ENCODE measurements at regions not wholly inside any gene's neighbourhood (a gene's known extent, or its start where the extent isn't known, plus 50 kb on each side); places are given as distances from the start of the nearest gene placed in this dataset.
"Not testable (repeated sequence)": the region's sequence is repeated elsewhere in the genome, so short reads cannot be mapped to it uniquely, and the experiment has no call there.

GRCh38 chr6:6760002-6760401, 171.5 kb downstream of the LY86 start:
- no peak overlapping the region for H2BK12ac ChIP-seq (ENCODE audit: insufficient read length, low read depth, low read length)
- no peak overlapping the region for H2BK15ac ChIP-seq (ENCODE audit: low read depth, low read length)
- H3K9ac ChIP-seq (ENCODE audit: extremely low read depth, insufficient read length, low read length), result no peak overlapping the region
- DNase-seq, result no peak
- Mint-ChIP-seq H3K4me3 (peak overlapping the region in 1 of 2 experiments; percentile 66; a peak in 1 of 5 replicates), H3K36me3 (ENCODE audit: insufficient read depth in 1 of 3, low read depth in 3 of 3) (no peaks in the 10 kb centered on the region), H3K27ac (no peak overlapping the region), H3K27me3 (ENCODE audit: low read depth) (no peaks in the 10 kb centered on the region; the same call in 1 of the 2 replicates), H3K4me1 (peaks cover 16 to 20% of the 10 kb centered on the region in 2 experiments), H3K9me3 (no peaks in the 10 kb centered on the region)
- H4K91ac ChIP-seq (ENCODE audit: insufficient read length, low read depth, low read length), result no peak overlapping the region
- H3K27ac ChIP-seq (ENCODE audit: insufficient read length, low read depth, low read length), result no peak overlapping the region
- H3T11ph ChIP-seq (ENCODE audit: low read length), result no peak overlapping the region
- no peak overlapping the region for H3K56ac ChIP-seq (ENCODE audit: insufficient read length, low read depth, low read length)
- H3K79me2 ChIP-seq (ENCODE audit: insufficient read depth, low read length), result no peaks in the 10 kb centered on the region
- no peaks in the 10 kb centered on the region for H3K9me3 ChIP-seq (ENCODE audit: control insufficient read depth, low read depth, low read length)
- no peak overlapping the region for H2BK20ac ChIP-seq (ENCODE audit: low read depth, low read length, poor library complexity, severe bottlenecking)
- H3K23ac ChIP-seq (ENCODE audit: insufficient read length, low read depth, low read length), result no peak overlapping the region
- H3K4ac ChIP-seq (ENCODE audit: low read depth, low read length), result no peak overlapping the region
- no peaks in the 10 kb centered on the region for H4K20me1 ChIP-seq (ENCODE audit: control insufficient read depth, insufficient read depth, insufficient read length)
- H3K79me1 ChIP-seq (ENCODE audit: insufficient read depth, low read depth, low read length, poor library complexity, severe bottlenecking), result no peaks in the 10 kb centered on the region
- H2BK120ac ChIP-seq (ENCODE audit: low read depth, low read length, poor library complexity, severe bottlenecking), result no peak overlapping the region
- no peaks in the 10 kb centered on the region for H3K23me2 ChIP-seq (ENCODE audit: insufficient read length, low read depth, low read length, poor library complexity, severe bottlenecking)
- TF ChIP-seq, protein P1, sequence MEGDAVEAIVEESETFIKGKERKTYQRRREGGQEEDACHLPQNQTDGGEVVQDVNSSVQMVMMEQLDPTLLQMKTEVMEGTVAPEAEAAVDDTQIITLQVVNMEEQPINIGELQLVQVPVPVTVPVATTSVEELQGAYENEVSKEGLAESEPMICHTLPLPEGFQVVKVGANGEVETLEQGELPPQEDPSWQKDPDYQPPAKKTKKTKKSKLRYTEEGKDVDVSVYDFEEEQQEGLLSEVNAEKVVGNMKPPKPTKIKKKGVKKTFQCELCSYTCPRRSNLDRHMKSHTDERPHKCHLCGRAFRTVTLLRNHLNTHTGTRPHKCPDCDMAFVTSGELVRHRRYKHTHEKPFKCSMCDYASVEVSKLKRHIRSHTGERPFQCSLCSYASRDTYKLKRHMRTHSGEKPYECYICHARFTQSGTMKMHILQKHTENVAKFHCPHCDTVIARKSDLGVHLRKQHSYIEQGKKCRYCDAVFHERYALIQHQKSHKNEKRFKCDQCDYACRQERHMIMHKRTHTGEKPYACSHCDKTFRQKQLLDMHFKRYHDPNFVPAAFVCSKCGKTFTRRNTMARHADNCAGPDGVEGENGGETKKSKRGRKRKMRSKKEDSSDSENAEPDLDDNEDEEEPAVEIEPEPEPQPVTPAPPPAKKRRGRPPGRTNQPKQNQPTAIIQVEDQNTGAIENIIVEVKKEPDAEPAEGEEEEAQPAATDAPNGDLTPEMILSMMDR (conservative IDR thresholded peaks at IDR 0.05), result no peak
- no peaks in the 10 kb centered on the region for H3K27me3 ChIP-seq (ENCODE audit: insufficient read depth, low read length)
- peak overlapping the region; percentile 35 for H3K18ac ChIP-seq (ENCODE audit: insufficient read length, low read depth, low read length)
- H2BK5ac ChIP-seq (ENCODE audit: insufficient read length, low read length), result no peak overlapping the region
- no peak overlapping the region for H3K14ac ChIP-seq (ENCODE audit: insufficient read depth, low read length)
- no peak overlapping the region for H4K5ac ChIP-seq (ENCODE audit: insufficient read length, low read depth, low read length)
- no peak overlapping the region for H4K8ac ChIP-seq (replicated peaks; ENCODE audit: insufficient read length, low read depth, low read length)
- no peak overlapping the region for H2AK5ac ChIP-seq (ENCODE audit: insufficient read length, low read length)
- H2AFZ ChIP-seq (ENCODE audit: low read length), result no peak overlapping the region
- WGBS (ENCODE audit: extremely low coverage, insufficient read length, low lambda C conversion rate), result no CpG with 5 or more reads among the region's 3 CpGs
- no peak overlapping the region for H3K4me2 ChIP-seq (ENCODE audit: insufficient read depth, insufficient read length, low read length)
- H3K4me1 ChIP-seq (ENCODE audit: insufficient read depth, low read length), result no peaks in the 10 kb centered on the region

- H2BK15ac ChIP-seq (ENCODE audit: low read depth, low read length); H3K27ac Mint-ChIP-seq: not testable (repeated sequence)
Measured at GRCh38 chr6:6762566-6762965, 174.0 kb downstream of the LY86 start.

More at GRCh38 chr6:6762566-6762965, 174.0 kb downstream of the LY86 start:
- H3K27me3 ChIP-seq (ENCODE audit: insufficient read depth, low read length); H3K4ac ChIP-seq (ENCODE audit: low read depth, low read length); H3T11ph ChIP-seq (ENCODE audit: low read length); H3K23ac ChIP-seq (ENCODE audit: insufficient read length, low read depth, low read length); H3K27me3 Mint-ChIP-seq (ENCODE audit: low read depth); H3K36me3 Mint-ChIP-seq (ENCODE audit: insufficient read depth in 1 of 3, low read depth in 3 of 3); H3K79me1 ChIP-seq (ENCODE audit: insufficient read depth, low read depth, low read length, poor library complexity, severe bottlenecking); H3K4me2 ChIP-seq (ENCODE audit: insufficient read depth, insufficient read length, low read length); H4K5ac ChIP-seq (ENCODE audit: insufficient read length, low read depth, low read length); H4K8ac ChIP-seq (replicated peaks; ENCODE audit: insufficient read length, low read depth, low read length); H3K4me1 ChIP-seq (ENCODE audit: insufficient read depth, low read length); H2AFZ ChIP-seq (ENCODE audit: low read length); H4K20me1 ChIP-seq (ENCODE audit: control insufficient read depth, insufficient read depth, insufficient read length); H3K79me2 ChIP-seq (ENCODE audit: insufficient read depth, low read length); H3K9me3 Mint-ChIP-seq; DNase-seq; H4K91ac ChIP-seq (ENCODE audit: insufficient read length, low read depth, low read length); H2BK20ac ChIP-seq (ENCODE audit: low read depth, low read length, poor library complexity, severe bottlenecking); H2AK5ac ChIP-seq (ENCODE audit: insufficient read length, low read length); H3K14ac ChIP-seq (ENCODE audit: insufficient read depth, low read length); H3K23me2 ChIP-seq (ENCODE audit: insufficient read length, low read depth, low read length, poor library complexity, severe bottlenecking); H3K18ac ChIP-seq (ENCODE audit: insufficient read length, low read depth, low read length); H3K27ac ChIP-seq (ENCODE audit: insufficient read length, low read depth, low read length); H2BK12ac ChIP-seq (ENCODE audit: insufficient read length, low read depth, low read length); H3K9ac ChIP-seq (ENCODE audit: extremely low read depth, insufficient read length, low read length); H3K4me3 Mint-ChIP-seq; H3K56ac ChIP-seq (ENCODE audit: insufficient read length, low read depth, low read length); H2BK5ac ChIP-seq (ENCODE audit: insufficient read length, low read length); H3K9me3 ChIP-seq (ENCODE audit: control insufficient read depth, low read depth, low read length); H2BK120ac ChIP-seq (ENCODE audit: low read depth, low read length, poor library complexity, severe bottlenecking): not testable (repeated sequence)
- WGBS (ENCODE audit: extremely low coverage, insufficient read length, low lambda C conversion rate), result no CpG with 5 or more reads among the region's 27 CpGs
- H3K4me1 Mint-ChIP-seq, result peaks cover 16 to 20% of the 10 kb centered on the region in 2 experiments
